WTC11 (cell line): ENCODE measurements at regions not wholly inside any gene's neighbourhood (a gene's known extent, or its start where the extent isn't known, plus 50 kb on each side); places are given as distances from the start of the nearest gene placed in this dataset.

ENCODE experiments used
- TEAD1 ChIP-seq: sonication (generic); formaldehyde crosslinking; IDR thresholded peaks from 2 replicates; pipeline ENCODE4 v1.8.0; 2022; ENCODE audit warnings: mild to moderate bottlenecking, missing genetic modification reagents
- TEAD4 ChIP-seq: sonication (generic); formaldehyde crosslinking; IDR thresholded peaks from 2 replicates; pipeline ENCODE4 v1.8.0; 2022; ENCODE audit warnings: mild to moderate bottlenecking, missing genetic modification reagents
- TF ChIP-seq, protein P1 (sequence below): fragments of 200-600 bp; IDR thresholded peaks from 2 replicates; pipeline ENCODE4 v1.8.0; 2022; ENCODE audit warnings: antibody characterized with exemption

DNA sequence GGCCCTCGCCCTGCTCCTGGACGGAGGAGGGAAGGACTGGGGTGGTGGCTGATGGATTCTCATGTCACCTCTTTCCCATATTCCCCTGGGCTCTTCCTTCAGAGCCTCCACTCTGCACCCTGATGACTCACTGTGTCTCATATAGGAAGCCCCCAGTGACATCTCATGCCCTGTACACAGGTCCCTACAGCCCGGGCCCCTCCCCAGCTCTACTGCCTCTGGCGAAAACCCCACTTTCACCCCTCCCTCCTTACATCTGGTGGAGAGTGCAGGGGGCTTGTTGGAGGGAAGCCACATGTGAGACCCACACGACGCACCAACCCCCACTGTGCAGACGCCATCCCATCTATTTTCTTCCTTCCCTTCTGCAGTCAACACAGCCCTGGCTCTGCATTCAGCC, 72.8 kb upstream of the ZNF479 start:
- TF ChIP-seq, protein P1, sequence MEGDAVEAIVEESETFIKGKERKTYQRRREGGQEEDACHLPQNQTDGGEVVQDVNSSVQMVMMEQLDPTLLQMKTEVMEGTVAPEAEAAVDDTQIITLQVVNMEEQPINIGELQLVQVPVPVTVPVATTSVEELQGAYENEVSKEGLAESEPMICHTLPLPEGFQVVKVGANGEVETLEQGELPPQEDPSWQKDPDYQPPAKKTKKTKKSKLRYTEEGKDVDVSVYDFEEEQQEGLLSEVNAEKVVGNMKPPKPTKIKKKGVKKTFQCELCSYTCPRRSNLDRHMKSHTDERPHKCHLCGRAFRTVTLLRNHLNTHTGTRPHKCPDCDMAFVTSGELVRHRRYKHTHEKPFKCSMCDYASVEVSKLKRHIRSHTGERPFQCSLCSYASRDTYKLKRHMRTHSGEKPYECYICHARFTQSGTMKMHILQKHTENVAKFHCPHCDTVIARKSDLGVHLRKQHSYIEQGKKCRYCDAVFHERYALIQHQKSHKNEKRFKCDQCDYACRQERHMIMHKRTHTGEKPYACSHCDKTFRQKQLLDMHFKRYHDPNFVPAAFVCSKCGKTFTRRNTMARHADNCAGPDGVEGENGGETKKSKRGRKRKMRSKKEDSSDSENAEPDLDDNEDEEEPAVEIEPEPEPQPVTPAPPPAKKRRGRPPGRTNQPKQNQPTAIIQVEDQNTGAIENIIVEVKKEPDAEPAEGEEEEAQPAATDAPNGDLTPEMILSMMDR = no peak
- TF ChIP-seq TEAD1 (CRISPR knock-in tag) (no peak), TEAD4 (CRISPR knock-in tag) (no peak)
